Heart left ventricle (tissue), 13 donors: ENCODE measurements at regions not wholly inside any gene's neighbourhood (a gene's known extent, or its start where the extent isn't known, plus 50 kb on each side); places are given as distances from the start of the nearest gene placed in this dataset.

Experiments
- POLR2A ChIP-seq, 2 donors: fragments of 450-650 bp; IDR thresholded peaks; one replicate each; pipeline ENCODE4 v1.6.1; 2017; ENCODE audit warnings: antibody characterized with exemption in 2 of 2, mild to moderate bottlenecking in 2 of 2, moderate library complexity in 2 of 2
- TF ChIP-seq, protein P1 (sequence below), 12 donors: fragments of 200-600 bp; sonication (generic) in 4 of 12; IDR thresholded peaks; one replicate each; pipeline versions ENCODE4 v1.5.0 to v1.8.0; 2018 to 2022; ENCODE audit warnings: antibody characterized with exemption in 12 of 12, mild to moderate bottlenecking in 5 of 12
- donor health status: ischemic (EF 13 %, LVEDD 7.1; RV severe dilation, severe dysfunction).
- donor health status: DM: no; HTN: yes; CAD: no.
- donor health status: DM: no; HTN: no; CAD: no.
- donor health status: ischemic (EF 25% LVEDD 6.9; RV normal size, moderate dysfunction).
- donor health status: ischemic (EF 25% LVEDD 5.7; RV mildly dilated, moderate dysfunction).
- donor health status: ischemic (EF 35%, LVEDD 5.7; RV mildly dilated, moderate dysfunction).
- donor health status: nonischemic (EF 11% LVEDD 7.7; RV severe dilation, severe dysfunction).
- donor health status: DM: yes; HTN: yes; CAD: no.
- donor health status: PGD.
- donor health status: ischemic (EF 29% LVEDD 5.4; RV normal size, mild dysfunction).
- donor health status: nonischemic (EF 23%, LVEDD 6.1; RV moderate dilation, normal function).

DNA sequence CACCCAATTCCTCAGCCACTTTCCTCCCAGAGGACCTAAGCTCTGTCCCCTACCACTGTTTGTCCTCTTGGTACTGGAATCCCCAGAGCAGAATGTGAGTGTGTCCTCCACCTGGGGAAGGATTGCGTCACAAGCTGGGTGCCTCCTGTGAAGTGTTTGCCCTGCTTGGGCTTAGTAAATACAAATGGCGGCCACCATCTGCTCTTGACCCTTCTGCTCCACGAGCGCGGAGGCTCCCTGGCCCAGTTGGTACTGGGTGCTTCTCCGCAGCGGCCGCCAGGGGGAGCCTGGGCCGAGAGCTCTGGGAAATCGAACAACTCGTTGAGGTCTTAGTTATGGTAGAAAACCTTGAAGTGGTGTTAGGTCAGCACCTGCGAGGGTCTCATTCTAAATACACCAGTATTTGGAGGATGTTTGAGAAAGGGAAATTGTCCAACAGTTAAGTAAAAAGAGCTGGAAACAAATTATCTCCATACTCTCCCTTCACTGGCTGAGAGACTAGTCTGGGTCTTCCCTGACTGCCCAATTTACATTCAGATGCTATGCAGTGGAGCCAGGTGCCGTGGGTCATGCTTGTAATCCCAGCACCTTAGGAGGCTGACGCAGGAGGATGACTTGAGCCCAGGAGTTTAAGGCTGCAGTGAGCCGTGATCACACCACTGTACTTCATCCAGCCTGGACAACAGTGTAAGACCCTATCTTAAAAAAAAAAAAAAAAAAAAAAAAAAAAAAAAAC is 74.6 kb upstream of the TEAD1 start:
- TF ChIP-seq, protein P1, sequence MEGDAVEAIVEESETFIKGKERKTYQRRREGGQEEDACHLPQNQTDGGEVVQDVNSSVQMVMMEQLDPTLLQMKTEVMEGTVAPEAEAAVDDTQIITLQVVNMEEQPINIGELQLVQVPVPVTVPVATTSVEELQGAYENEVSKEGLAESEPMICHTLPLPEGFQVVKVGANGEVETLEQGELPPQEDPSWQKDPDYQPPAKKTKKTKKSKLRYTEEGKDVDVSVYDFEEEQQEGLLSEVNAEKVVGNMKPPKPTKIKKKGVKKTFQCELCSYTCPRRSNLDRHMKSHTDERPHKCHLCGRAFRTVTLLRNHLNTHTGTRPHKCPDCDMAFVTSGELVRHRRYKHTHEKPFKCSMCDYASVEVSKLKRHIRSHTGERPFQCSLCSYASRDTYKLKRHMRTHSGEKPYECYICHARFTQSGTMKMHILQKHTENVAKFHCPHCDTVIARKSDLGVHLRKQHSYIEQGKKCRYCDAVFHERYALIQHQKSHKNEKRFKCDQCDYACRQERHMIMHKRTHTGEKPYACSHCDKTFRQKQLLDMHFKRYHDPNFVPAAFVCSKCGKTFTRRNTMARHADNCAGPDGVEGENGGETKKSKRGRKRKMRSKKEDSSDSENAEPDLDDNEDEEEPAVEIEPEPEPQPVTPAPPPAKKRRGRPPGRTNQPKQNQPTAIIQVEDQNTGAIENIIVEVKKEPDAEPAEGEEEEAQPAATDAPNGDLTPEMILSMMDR (IDR thresholded peaks at IDR 0.05) = peak; percentile 50 to 72 (median 62)
- no peak for TF ChIP-seq POLR2A (IDR thresholded peaks at IDR 0.05)
